Keratinocyte (primary cell): ENCODE measurements at regions not wholly inside any gene's neighbourhood (a gene's known extent, or its start where the extent isn't known, plus 50 kb on each side); places are given as distances from the start of the nearest gene placed in this dataset.

Source experiments
- DNase-seq: peaks from one replicate; pipeline ENCODE4 v3.0.0-alpha.2; 2011; ENCODE audit warnings: low read depth, missing footprints, low spot score
- FAIRE-seq: peaks from 2 replicates; lab custom pipeline; 2011; peaks lifted over from hg19 to GRCh38; lab: Jason Lieb, UNC
- H2AFZ ChIP-seq: 2 replicates; pipeline ENCODE4 v1.6.0; 2012; ENCODE audit warnings: low read length, control low read depth, inconsistent platforms; ENCODE audit not compliant: control insufficient read depth
- H3K27ac ChIP-seq: 2 replicates; pipeline ENCODE4 v1.5.1; 2011; ENCODE audit warnings: low read length; ENCODE audit not compliant: control insufficient read depth, insufficient read depth
- H3K27me3 ChIP-seq: 3 replicates; pipeline ENCODE4 v1.6.0; 2011; ENCODE audit warnings: low read length; ENCODE audit not compliant: control insufficient read depth, insufficient read depth; ENCODE audit errors: extremely low read depth
- H3K36me3 ChIP-seq, 2 experiments: 2 replicates in 1 of 2; 3 replicates in 1 of 2; pipeline ENCODE4 v1.5.1; 2011; ENCODE audit warnings: low read length in 2 of 2, mild to moderate bottlenecking in 1 of 2; ENCODE audit not compliant: control insufficient read depth in 2 of 2, insufficient read depth in 2 of 2; ENCODE audit errors: extremely low read depth in 1 of 2
- H3K4me1 ChIP-seq: 3 replicates; pipeline ENCODE4 v1.5.1; 2011; ENCODE audit warnings: low read length; ENCODE audit not compliant: control insufficient read depth, insufficient read depth; ENCODE audit errors: extremely low read depth
- H3K4me2 ChIP-seq: 3 replicates; pipeline ENCODE4 v1.6.0; 2011; ENCODE audit warnings: low read depth, low read length; ENCODE audit not compliant: control insufficient read depth, insufficient read depth; ENCODE audit errors: extremely low read depth
- H3K4me3 ChIP-seq, 3 experiments: fragments of 200-600 bp in 1 of 3; sonication (generic) in 1 of 3; 2 replicates in 2 of 3; 3 replicates in 1 of 3; pipeline ENCODE4 v1.5.1; 2011 to 2016; ENCODE audit warnings: low read length in 3 of 3, mild to moderate bottlenecking in 3 of 3, control low read depth in 2 of 3, inconsistent platforms in 1 of 3, low read depth in 1 of 3, mixed read lengths in 1 of 3, mixed run types in 1 of 3, moderate library complexity in 1 of 3; ENCODE audit not compliant: control insufficient read depth in 2 of 3, insufficient read depth in 2 of 3; ENCODE audit errors: extremely low read depth in 1 of 3
- H3K79me2 ChIP-seq: 2 replicates; pipeline ENCODE4 v1.6.0; 2012; ENCODE audit warnings: low read length; ENCODE audit not compliant: control insufficient read depth, insufficient read depth
- H3K9ac ChIP-seq: 3 replicates; pipeline ENCODE4 v1.6.0; 2011; ENCODE audit warnings: low read length; ENCODE audit not compliant: control insufficient read depth, insufficient read depth; ENCODE audit errors: extremely low read depth
- H3K9me1 ChIP-seq: 3 replicates; pipeline ENCODE4 v1.6.0; 2011; ENCODE audit warnings: low read length; ENCODE audit not compliant: control insufficient read depth, insufficient read depth; ENCODE audit errors: extremely low read depth
- H3K9me3 ChIP-seq: 2 replicates; pipeline ENCODE4 v1.5.1; 2012; ENCODE audit warnings: low read depth, low read length; ENCODE audit not compliant: control insufficient read depth
- H4K20me1 ChIP-seq: 3 replicates; pipeline ENCODE4 v1.6.0; 2011; ENCODE audit warnings: low read length; ENCODE audit not compliant: control insufficient read depth, insufficient read depth; ENCODE audit errors: extremely low read depth
- EZH2 ChIP-seq: IDR thresholded peaks from one replicate; pipeline ENCODE4 v1.6.1; 2012; ENCODE audit warnings: inconsistent platforms, mild to moderate bottlenecking, low read length, moderate library complexity
- dilution Hi-C: fragments of 300-500 bp; cut with MboI; formaldehyde crosslinking; loops from one replicate; pipeline ENCODE4 v1.7.0; 2020; ENCODE audit warnings: low sequenced_read_pairs; ENCODE audit not compliant: extremely low pct_ligation_motif_present
- TF ChIP-seq, protein P1 (sequence below), 3 experiments: IDR thresholded peaks in 1 of 3; conservative IDR thresholded peaks in 1 of 3; optimal IDR thresholded peaks in 1 of 3; 2 replicates in 2 of 3; 3 replicates in 1 of 3; pipeline versions ENCODE3 to v1.5.1; 2011; ENCODE audit warnings: low read length in 3 of 3, mild to moderate bottlenecking in 3 of 3, moderate library complexity in 2 of 3, control low read depth in 1 of 3, inconsistent platforms in 1 of 3; ENCODE audit not compliant: insufficient read depth in 2 of 3; ENCODE audit errors: extremely low read depth in 1 of 3

DNA sequence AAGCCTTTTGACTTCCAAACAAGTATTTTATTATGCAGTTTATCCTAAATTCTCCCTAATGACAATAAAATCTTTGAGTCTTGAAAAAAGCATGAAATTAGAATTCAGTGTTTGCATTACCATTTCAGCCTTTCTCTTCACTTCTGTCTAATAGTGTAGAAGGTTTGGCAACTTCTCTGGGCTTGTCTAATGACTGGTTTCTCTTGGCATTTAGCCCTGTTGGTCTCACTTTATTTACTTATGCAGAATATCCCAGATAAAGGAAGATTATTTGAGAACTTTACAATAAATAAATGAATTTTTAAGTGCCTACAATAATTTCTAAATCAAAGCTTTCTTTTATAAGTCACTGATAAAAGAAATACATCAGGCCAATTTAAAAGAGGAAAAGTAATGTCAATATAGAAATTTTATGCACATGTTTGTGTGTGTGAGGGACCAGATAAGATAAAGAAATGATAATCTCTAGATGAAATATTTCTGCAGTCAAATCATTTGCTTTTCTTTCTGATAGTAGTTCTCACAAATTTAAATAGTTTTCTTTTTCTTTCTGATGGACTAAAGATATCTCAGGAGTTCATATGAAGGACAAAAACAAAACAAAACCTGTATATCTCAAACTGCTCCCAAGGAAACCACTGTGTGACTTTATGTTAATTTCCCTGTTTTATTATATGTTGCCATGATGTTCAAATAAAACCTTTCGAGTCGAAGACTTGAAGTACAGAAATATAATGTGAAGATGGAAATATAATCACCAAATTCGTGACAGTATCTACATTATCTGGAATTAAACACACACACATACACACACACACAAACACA lies 533.1 kb upstream of the CBLB start:
- Histone ChIP-seq H3K4me1 (no peaks in the 10 kb centered on the region), H3K4me3 (no peak overlapping the region), H2AFZ (no peak overlapping the region), H3K79me2 (no peaks in the 10 kb centered on the region), H3K27me3 (no peaks in the 10 kb centered on the region), H3K36me3 (no peaks in the 10 kb centered on the region), H3K9me3 (no peaks in the 10 kb centered on the region), H3K9ac (no peak overlapping the region), H3K4me2 (no peak overlapping the region), H3K27ac (no peak overlapping the region), H4K20me1 (no peaks in the 10 kb centered on the region), H3K9me1 (no peaks in the 10 kb centered on the region)
- FAIRE-seq (no peak), DNase-seq (no peak)
- dilution Hi-C loops, result no loop called here
- no peak for TF ChIP-seq EZH2
- TF ChIP-seq, protein P1, sequence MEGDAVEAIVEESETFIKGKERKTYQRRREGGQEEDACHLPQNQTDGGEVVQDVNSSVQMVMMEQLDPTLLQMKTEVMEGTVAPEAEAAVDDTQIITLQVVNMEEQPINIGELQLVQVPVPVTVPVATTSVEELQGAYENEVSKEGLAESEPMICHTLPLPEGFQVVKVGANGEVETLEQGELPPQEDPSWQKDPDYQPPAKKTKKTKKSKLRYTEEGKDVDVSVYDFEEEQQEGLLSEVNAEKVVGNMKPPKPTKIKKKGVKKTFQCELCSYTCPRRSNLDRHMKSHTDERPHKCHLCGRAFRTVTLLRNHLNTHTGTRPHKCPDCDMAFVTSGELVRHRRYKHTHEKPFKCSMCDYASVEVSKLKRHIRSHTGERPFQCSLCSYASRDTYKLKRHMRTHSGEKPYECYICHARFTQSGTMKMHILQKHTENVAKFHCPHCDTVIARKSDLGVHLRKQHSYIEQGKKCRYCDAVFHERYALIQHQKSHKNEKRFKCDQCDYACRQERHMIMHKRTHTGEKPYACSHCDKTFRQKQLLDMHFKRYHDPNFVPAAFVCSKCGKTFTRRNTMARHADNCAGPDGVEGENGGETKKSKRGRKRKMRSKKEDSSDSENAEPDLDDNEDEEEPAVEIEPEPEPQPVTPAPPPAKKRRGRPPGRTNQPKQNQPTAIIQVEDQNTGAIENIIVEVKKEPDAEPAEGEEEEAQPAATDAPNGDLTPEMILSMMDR (optimal IDR thresholded peaks at IDR 0.05 in 1 of 3, IDR thresholded peaks at IDR 0.05 in 1 of 3, conservative IDR thresholded peaks at IDR 0.05 in 1 of 3; ENCODE audit: extremely low read depth in 1 of 3, insufficient read depth in 2 of 3, low read length in 3 of 3), result no peak

DNA sequence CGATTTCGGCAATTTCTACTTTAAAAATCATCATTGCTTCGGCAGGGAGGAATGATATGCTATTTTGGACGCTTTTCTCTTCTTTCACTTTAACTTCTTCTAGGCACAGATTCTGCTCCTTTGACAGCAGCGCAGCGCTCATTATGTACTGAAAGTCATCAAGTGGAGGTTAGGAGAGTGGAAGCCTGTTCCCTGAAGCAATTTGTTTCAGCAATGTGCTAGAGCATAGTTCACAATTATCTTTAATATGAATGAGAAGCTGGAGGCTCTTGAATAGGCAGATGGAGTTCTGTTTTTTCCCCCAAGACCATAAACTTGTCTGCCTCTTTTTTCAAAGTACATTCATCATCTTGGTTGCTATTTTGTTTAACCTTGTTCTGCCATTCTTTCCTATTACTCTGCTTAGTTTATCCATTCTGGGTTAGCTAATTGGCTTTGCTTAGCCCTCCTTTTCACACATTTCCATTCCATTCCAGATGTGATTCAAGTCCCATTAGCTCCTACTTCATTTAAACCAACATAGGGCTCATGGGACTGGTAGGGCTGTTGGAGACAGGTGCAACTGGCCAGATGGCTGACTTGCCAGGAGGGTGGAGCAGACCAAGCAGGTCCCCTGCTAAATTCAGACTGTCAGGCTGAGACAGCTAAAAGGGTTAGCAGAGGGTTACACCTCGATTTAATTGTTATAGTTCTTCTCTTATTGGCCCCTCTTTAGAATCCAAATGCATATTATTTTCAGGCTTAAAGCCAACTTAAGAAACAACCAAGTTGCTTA lies 534.7 kb upstream of the CBLB start:
- Histone ChIP-seq H2AFZ (no peak overlapping the region), H4K20me1 (no peaks in the 10 kb centered on the region), H3K9me1 (no peaks in the 10 kb centered on the region), H3K27me3 (no peaks in the 10 kb centered on the region), H3K36me3 (no peaks in the 10 kb centered on the region), H3K4me3 (no peak overlapping the region), H3K79me2 (no peaks in the 10 kb centered on the region), H3K9ac (no peak overlapping the region), H3K4me1 (no peaks in the 10 kb centered on the region), H3K9me3 (no peaks in the 10 kb centered on the region), H3K4me2 (no peak overlapping the region), H3K27ac (no peak overlapping the region)
- FAIRE-seq, result no peak
- no peak for TF ChIP-seq EZH2
- TF ChIP-seq, protein P1 (optimal IDR thresholded peaks at IDR 0.05 in 1 of 3, IDR thresholded peaks at IDR 0.05 in 1 of 3, conservative IDR thresholded peaks at IDR 0.05 in 1 of 3; ENCODE audit: extremely low read depth in 1 of 3, insufficient read depth in 2 of 3, low read length in 3 of 3), result no peak
- dilution Hi-C loops, result no loop called here
- DNase-seq, result no peak
